ENCODE measurements at regions not wholly inside any gene's neighbourhood (a gene's known extent, or its start where the extent isn't known, plus 50 kb on each side); places are given as distances from the start of the nearest gene placed in this dataset.
"Not testable (repeated sequence)": the region's sequence is repeated elsewhere in the genome, so short reads cannot be mapped to it uniquely, and the experiment has no call there.

- H3K4me1 ChIP-seq (ENCODE audit: control insufficient read depth in 1 of 2, insufficient read depth in 2 of 2, low read length in 2 of 2); H3K36me3 ChIP-seq (ENCODE audit: control insufficient read depth in 1 of 2, insufficient read depth in 2 of 2, low read length in 1 of 2); H3K27me3 ChIP-seq (ENCODE audit: control insufficient read depth in 1 of 2, insufficient read depth in 2 of 2, low read length in 1 of 2); H3K27ac ChIP-seq (ENCODE audit: low read depth in 1 of 2, low read length in 2 of 2); ATAC-seq (ENCODE audit: low FRiP score); H3K4me3 ChIP-seq (ENCODE audit: low read length in 2 of 2); H3K9me3 ChIP-seq (ENCODE audit: control insufficient read depth, low read length); DNase-seq; intact Hi-C loops (cut with DNase I): not testable (repeated sequence)
- 73 to 83% methylated on average over 2 of the region's 2 CpGs for WGBS, 2 donors
Measured at GRCh38 chr5:34378498-34378897, 277.6 kb upstream of the RAI14 start.

GRCh38 chr5:34388754-34389153, 267.4 kb upstream of the RAI14 start:
- H3K4me3 ChIP-seq (ENCODE audit: low read length in 2 of 2); DNase-seq; H3K9me3 ChIP-seq (ENCODE audit: control insufficient read depth, low read length); H3K4me1 ChIP-seq (ENCODE audit: control insufficient read depth in 1 of 2, insufficient read depth in 2 of 2, low read length in 2 of 2); intact Hi-C loops (cut with DNase I); H3K27me3 ChIP-seq (ENCODE audit: control insufficient read depth in 1 of 2, insufficient read depth in 2 of 2, low read length in 1 of 2); H3K27ac ChIP-seq (ENCODE audit: low read depth in 1 of 2, low read length in 2 of 2); ATAC-seq (ENCODE audit: low FRiP score); H3K36me3 ChIP-seq (ENCODE audit: control insufficient read depth in 1 of 2, insufficient read depth in 2 of 2, low read length in 1 of 2): not testable (repeated sequence)
- WGBS, 2 donors, result 62 to 64% methylated on average over 3 of the region's 3 CpGs

- H3K9me3 ChIP-seq (ENCODE audit: control insufficient read depth, low read length), result no peaks in the 10 kb centered on the region
- H3K27me3 ChIP-seq (ENCODE audit: control insufficient read depth in 1 of 2, insufficient read depth in 2 of 2, low read length in 1 of 2), result peaks cover 0 to 2% of the 10 kb centered on the region in 2 donors
- DNase-seq, result no peak
- H3K4me1 ChIP-seq (ENCODE audit: control insufficient read depth in 1 of 2, insufficient read depth in 2 of 2, low read length in 2 of 2), result no peaks in the 10 kb centered on the region
- no peak for ATAC-seq (ENCODE audit: low FRiP score)
- H3K27ac ChIP-seq (ENCODE audit: low read depth in 1 of 2, low read length in 2 of 2), result no peak overlapping the region
- intact Hi-C loops (cut with DNase I), result no loop called here
- H3K36me3 ChIP-seq (ENCODE audit: control insufficient read depth in 1 of 2, insufficient read depth in 2 of 2, low read length in 1 of 2), result no peaks in the 10 kb centered on the region
- no peak overlapping the region for H3K4me3 ChIP-seq (ENCODE audit: low read length in 2 of 2)
Measured at GRCh38 chr5:34409373-34409772, 246.8 kb upstream of the RAI14 start.

DNA sequence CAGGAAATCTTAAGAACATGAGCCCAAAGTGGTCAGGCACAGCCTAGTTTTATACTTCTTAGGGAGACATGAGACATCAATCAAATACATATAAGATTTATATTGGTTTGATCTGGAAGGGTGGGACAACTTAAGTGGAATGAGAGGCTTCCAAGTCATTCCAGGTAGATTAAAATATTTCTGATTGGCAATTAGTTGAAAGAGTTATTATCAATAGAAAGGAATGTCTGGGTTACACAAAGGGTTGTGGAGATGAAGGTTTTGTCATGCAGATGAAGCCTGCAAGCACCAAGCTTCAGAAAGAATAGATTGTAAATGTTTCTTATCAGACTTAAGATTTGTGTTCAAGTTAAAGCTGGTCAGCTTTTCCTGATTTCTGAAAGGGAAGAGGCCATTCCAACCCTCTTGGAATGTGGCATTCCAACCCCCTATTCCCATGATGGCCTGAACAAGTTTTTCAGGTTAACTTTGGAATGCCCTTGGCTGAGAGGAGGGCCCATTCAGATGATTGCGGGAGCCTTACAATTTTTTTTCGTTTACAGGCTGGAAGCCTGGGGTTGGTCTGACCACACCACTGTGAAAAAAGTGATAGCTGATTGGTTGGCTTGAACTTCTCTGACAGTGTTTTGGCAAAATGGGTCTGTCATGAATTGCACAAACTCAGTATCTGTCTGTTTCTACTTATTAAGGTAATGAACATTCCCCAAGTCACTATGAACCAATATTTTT, 245.6 kb upstream of the RAI14 start:
- no peaks in the 10 kb centered on the region for H3K4me1 ChIP-seq (ENCODE audit: control insufficient read depth in 1 of 2, insufficient read depth in 2 of 2, low read length in 2 of 2)

GRCh38 chr5:34411470-34412346, 244.4 kb upstream of the RAI14 start:
- H3K27ac ChIP-seq (ENCODE audit: low read depth in 1 of 2, low read length in 2 of 2), result no peak overlapping the region
- ATAC-seq (ENCODE audit: low FRiP score), result no peak
- H3K9me3 ChIP-seq (ENCODE audit: control insufficient read depth, low read length), result no peaks in the 10 kb centered on the region
- H3K4me3 ChIP-seq (ENCODE audit: low read length in 2 of 2), result no peak overlapping the region
- intact Hi-C loops (cut with DNase I), result no loop called here
- no peaks in the 10 kb centered on the region for H3K36me3 ChIP-seq (ENCODE audit: control insufficient read depth in 1 of 2, insufficient read depth in 2 of 2, low read length in 1 of 2)
- H3K4me1 ChIP-seq (ENCODE audit: control insufficient read depth in 1 of 2, insufficient read depth in 2 of 2, low read length in 2 of 2), result no peaks in the 10 kb centered on the region
- no peak for DNase-seq
- peaks cover 0 to 2% of the 10 kb centered on the region in 2 donors for H3K27me3 ChIP-seq (ENCODE audit: control insufficient read depth in 1 of 2, insufficient read depth in 2 of 2, low read length in 1 of 2)

More for the DNA sequence above, 245.6 kb upstream of the RAI14 start:
- no peak overlapping the region for H3K27ac ChIP-seq (ENCODE audit: low read depth in 1 of 2, low read length in 2 of 2)
- H3K4me3 ChIP-seq (ENCODE audit: low read length in 2 of 2), result no peak overlapping the region
- peaks cover 0 to 2% of the 10 kb centered on the region in 2 donors for H3K27me3 ChIP-seq (ENCODE audit: control insufficient read depth in 1 of 2, insufficient read depth in 2 of 2, low read length in 1 of 2)
- ATAC-seq (ENCODE audit: low FRiP score) (no peak), DNase-seq (no peak)
- H3K9me3 ChIP-seq (ENCODE audit: control insufficient read depth, low read length), result no peaks in the 10 kb centered on the region
- H3K36me3 ChIP-seq (ENCODE audit: control insufficient read depth in 1 of 2, insufficient read depth in 2 of 2, low read length in 1 of 2), result no peaks in the 10 kb centered on the region
- 30 to 43% methylated on average over 2 of the region's 2 CpGs for WGBS, 2 donors
- intact Hi-C loops (cut with DNase I), result no loop called here

DNA sequence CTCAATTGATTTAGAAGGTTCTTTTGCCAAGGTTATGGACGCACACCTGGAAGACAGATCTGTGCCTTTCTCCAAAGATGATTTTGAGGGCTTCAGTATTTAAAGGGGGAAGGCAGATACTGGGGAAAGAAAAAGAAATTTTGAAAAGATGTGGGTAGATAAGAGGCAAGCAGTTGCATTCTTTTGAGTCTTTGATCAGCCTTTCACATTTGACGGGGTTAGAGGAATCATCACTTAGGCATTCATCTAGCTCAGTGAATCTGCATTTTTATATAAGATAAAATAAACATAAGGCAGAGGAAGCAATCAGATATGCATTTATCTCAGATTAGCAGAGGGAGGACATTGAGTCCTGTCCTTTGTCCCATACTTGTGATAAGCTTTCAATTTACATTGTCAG, 243.4 kb upstream of the RAI14 start:
- Histone ChIP-seq H3K4me1 (ENCODE audit: control insufficient read depth in 1 of 2, insufficient read depth in 2 of 2, low read length in 2 of 2) (no peaks in the 10 kb centered on the region), H3K27me3 (ENCODE audit: control insufficient read depth in 1 of 2, insufficient read depth in 2 of 2, low read length in 1 of 2) (peaks cover 0 to 2% of the 10 kb centered on the region in 2 donors), H3K9me3 (ENCODE audit: control insufficient read depth, low read length) (no peaks in the 10 kb centered on the region), H3K27ac (ENCODE audit: low read depth in 1 of 2, low read length in 2 of 2) (no peak overlapping the region), H3K36me3 (ENCODE audit: control insufficient read depth in 1 of 2, insufficient read depth in 2 of 2, low read length in 1 of 2) (no peaks in the 10 kb centered on the region), H3K4me3 (ENCODE audit: low read length in 2 of 2) (no peak overlapping the region)
- no peak for DNase-seq
- no peak for ATAC-seq (ENCODE audit: low FRiP score)
- WGBS, 2 donors, result 57 to 75% methylated on average over 2 of the region's 2 CpGs
- intact Hi-C loops (cut with DNase I), result no loop called here

- no peak for DNase-seq
- no peaks in the 10 kb centered on the region for H3K9me3 ChIP-seq (ENCODE audit: control insufficient read depth, low read length)
- intact Hi-C loops (cut with DNase I), result no loop called here
- H3K27ac ChIP-seq (ENCODE audit: low read depth in 1 of 2, low read length in 2 of 2), result no peak overlapping the region
- peaks cover 0 to 2% of the 10 kb centered on the region in 2 donors for H3K27me3 ChIP-seq (ENCODE audit: control insufficient read depth in 1 of 2, insufficient read depth in 2 of 2, low read length in 1 of 2)
- H3K4me3 ChIP-seq (ENCODE audit: low read length in 2 of 2), result no peak overlapping the region
- no peaks in the 10 kb centered on the region for H3K36me3 ChIP-seq (ENCODE audit: control insufficient read depth in 1 of 2, insufficient read depth in 2 of 2, low read length in 1 of 2)
- ATAC-seq (ENCODE audit: low FRiP score), result no peak
- 30 to 53% methylated on average over 2 of the region's 2 CpGs for WGBS, 2 donors
- H3K4me1 ChIP-seq (ENCODE audit: control insufficient read depth in 1 of 2, insufficient read depth in 2 of 2, low read length in 2 of 2), result no peaks in the 10 kb centered on the region
Measured at GRCh38 chr5:34415559-34416198, 240.4 kb upstream of the RAI14 start.

DNA sequence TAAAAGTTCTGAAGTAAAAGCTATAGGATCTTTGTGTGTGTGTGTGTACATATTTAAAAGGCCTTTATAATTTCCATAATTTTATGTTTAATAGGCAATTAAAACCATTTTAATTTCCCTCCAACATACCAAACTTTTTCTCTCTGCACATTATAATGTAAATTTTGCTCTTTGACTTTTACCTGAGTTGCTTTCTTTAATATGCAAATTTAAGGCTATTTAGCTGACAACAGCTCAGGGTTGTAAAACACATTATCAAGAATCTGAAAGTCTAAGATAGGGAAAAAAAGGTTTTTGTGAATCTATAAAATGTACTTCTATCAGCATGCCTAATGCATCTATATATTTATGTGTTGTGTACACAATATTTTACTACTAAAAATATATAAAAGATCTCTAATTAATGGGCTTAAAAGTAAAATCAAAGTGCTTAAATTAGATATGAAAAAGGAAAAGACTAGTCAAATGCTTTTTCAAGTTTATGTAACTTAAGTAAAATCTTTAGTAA, 239.6 kb upstream of the RAI14 start:
- no peak overlapping the region for H3K27ac ChIP-seq (ENCODE audit: low read depth in 1 of 2, low read length in 2 of 2)
- H3K9me3 ChIP-seq (ENCODE audit: control insufficient read depth, low read length), result no peaks in the 10 kb centered on the region
- intact Hi-C loops (cut with DNase I), result no loop called here
- no peaks in the 10 kb centered on the region for H3K27me3 ChIP-seq (ENCODE audit: control insufficient read depth in 1 of 2, insufficient read depth in 2 of 2, low read length in 1 of 2)
- ATAC-seq (ENCODE audit: low FRiP score), result no peak
- no peaks in the 10 kb centered on the region for H3K36me3 ChIP-seq (ENCODE audit: control insufficient read depth in 1 of 2, insufficient read depth in 2 of 2, low read length in 1 of 2)
- H3K4me3 ChIP-seq (ENCODE audit: low read length in 2 of 2), result no peak overlapping the region
- no peaks in the 10 kb centered on the region for H3K4me1 ChIP-seq (ENCODE audit: control insufficient read depth in 1 of 2, insufficient read depth in 2 of 2, low read length in 2 of 2)
- no peak for DNase-seq
